ENCODE measurements at regions not wholly inside any gene's neighbourhood (a gene's known extent, or its start where the extent isn't known, plus 50 kb on each side); places are given as distances from the start of the nearest gene placed in this dataset.

GRCh38 chr5:163612358-163613149 is 107.1 kb downstream of the MAT2B start:
- Histone ChIP-seq H3K4me1 (ENCODE audit: insufficient read depth) (no peaks in the 10 kb centered on the region), H4K20me1 (ENCODE audit: insufficient read depth, poor library complexity, severe bottlenecking) (no peaks in the 10 kb centered on the region), H3K9me2 (replicated peaks; ENCODE audit: insufficient read depth) (no peaks in the 10 kb centered on the region), H3K4me3 (no peak overlapping the region), H3K9me3 (ENCODE audit: low read depth) (no peaks in the 10 kb centered on the region), H3K27ac (no peak overlapping the region), H3K36me3 (replicated peaks; ENCODE audit: insufficient read depth, low read depth) (no peaks in the 10 kb centered on the region), H3K79me2 (no peaks in the 10 kb centered on the region), H2AFZ (no peak overlapping the region), H3K4me2 (no peak overlapping the region), H3K27me3 (no peaks in the 10 kb centered on the region)
- WGBS (ENCODE audit: low lambda C conversion rate, missing lambda C conversion rate) = 81% methylated on average over 8 of the region's 8 CpGs
- TF ChIP-seq EZH2phosphoT487 (IDR thresholded peaks at IDR 0.05; ENCODE audit: low read depth, severe bottlenecking, unreplicated experiment) (no peak), CTCF (IDR thresholded peaks at IDR 0.05; ENCODE audit: poor library complexity) (no peak), EZH2 (IDR thresholded peaks at IDR 0.05; ENCODE audit: borderline replicate concordance) (no peak)
- no peak for DNase-seq (ENCODE audit: low spot score)

DNA sequence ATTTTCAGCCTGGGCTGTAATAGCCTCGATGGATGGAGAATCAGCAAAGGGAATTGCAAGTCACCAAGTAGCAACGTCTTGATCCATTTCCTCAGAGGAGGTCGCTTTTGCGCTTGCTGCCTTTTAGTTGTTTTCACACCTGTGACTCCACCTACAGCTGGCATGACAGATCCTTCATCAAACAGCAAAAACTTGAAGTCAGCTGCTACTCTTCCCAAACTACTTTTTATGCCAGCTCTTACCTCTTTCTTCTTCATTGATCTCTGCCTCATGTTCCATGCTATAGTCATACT is 107.7 kb downstream of the MAT2B start:
- no peaks in the 10 kb centered on the region for H4K20me1 ChIP-seq (ENCODE audit: insufficient read depth, poor library complexity, severe bottlenecking)
- H2AFZ ChIP-seq = no peak overlapping the region
- H3K36me3 ChIP-seq (replicated peaks; ENCODE audit: insufficient read depth, low read depth) = no peaks in the 10 kb centered on the region
- H3K4me2 ChIP-seq = no peak overlapping the region
- WGBS (ENCODE audit: low lambda C conversion rate, missing lambda C conversion rate) = 87% methylated on average over 4 of the region's 4 CpGs
- H3K4me3 ChIP-seq = no peak overlapping the region
- H3K79me2 ChIP-seq = no peaks in the 10 kb centered on the region
- no peak overlapping the region for H3K27ac ChIP-seq
- no peaks in the 10 kb centered on the region for H3K4me1 ChIP-seq (ENCODE audit: insufficient read depth)
- H3K9me2 ChIP-seq (replicated peaks; ENCODE audit: insufficient read depth) = no peaks in the 10 kb centered on the region
- no peak for TF ChIP-seq CTCF (IDR thresholded peaks at IDR 0.05; ENCODE audit: poor library complexity)
- TF ChIP-seq EZH2phosphoT487 (IDR thresholded peaks at IDR 0.05; ENCODE audit: low read depth, severe bottlenecking, unreplicated experiment) = no peak
- TF ChIP-seq EZH2 (IDR thresholded peaks at IDR 0.05; ENCODE audit: borderline replicate concordance) = no peak
- no peaks in the 10 kb centered on the region for H3K27me3 ChIP-seq
- H3K9me3 ChIP-seq (ENCODE audit: low read depth) = no peaks in the 10 kb centered on the region
- no peak for DNase-seq (ENCODE audit: low spot score)

DNA sequence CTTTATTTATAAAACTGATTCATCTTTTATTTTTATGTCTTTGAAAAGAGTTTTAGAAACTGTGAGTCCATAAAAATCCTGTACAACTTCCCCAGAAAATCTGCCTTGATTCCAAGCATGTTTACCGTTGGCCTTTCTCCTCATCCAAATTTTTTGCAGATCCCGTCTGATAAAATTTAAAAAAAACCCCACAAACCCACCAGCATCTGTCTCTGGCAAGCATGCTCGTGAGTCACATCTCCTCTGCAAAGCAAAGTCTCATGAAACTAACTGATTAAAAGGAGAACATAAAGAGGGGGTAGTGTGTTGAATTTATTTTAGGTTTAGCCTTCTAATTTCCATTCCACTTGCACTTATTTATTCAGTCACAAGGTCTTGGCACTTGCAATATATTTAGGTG is 109.4 kb downstream of the MAT2B start:
- H3K9me2 ChIP-seq (replicated peaks; ENCODE audit: insufficient read depth) = no peaks in the 10 kb centered on the region
- no peaks in the 10 kb centered on the region for H3K4me1 ChIP-seq (ENCODE audit: insufficient read depth)
- WGBS (ENCODE audit: low lambda C conversion rate, missing lambda C conversion rate) = 70% methylated on average over 3 of the region's 3 CpGs
- no peaks in the 10 kb centered on the region for H4K20me1 ChIP-seq (ENCODE audit: insufficient read depth, poor library complexity, severe bottlenecking)
- no peaks in the 10 kb centered on the region for H3K27me3 ChIP-seq
- H3K79me2 ChIP-seq = no peaks in the 10 kb centered on the region
- no peak for TF ChIP-seq EZH2phosphoT487 (IDR thresholded peaks at IDR 0.05; ENCODE audit: low read depth, severe bottlenecking, unreplicated experiment)
- no peak for TF ChIP-seq CTCF (IDR thresholded peaks at IDR 0.05; ENCODE audit: poor library complexity)
- TF ChIP-seq EZH2 (IDR thresholded peaks at IDR 0.05; ENCODE audit: borderline replicate concordance) = no peak
- no peaks in the 10 kb centered on the region for H3K9me3 ChIP-seq (ENCODE audit: low read depth)
- H3K36me3 ChIP-seq (replicated peaks; ENCODE audit: insufficient read depth, low read depth) = no peaks in the 10 kb centered on the region
- no peak overlapping the region for H3K4me2 ChIP-seq
- no peak overlapping the region for H3K27ac ChIP-seq
- DNase-seq (ENCODE audit: low spot score) = no peak
- no peak overlapping the region for H2AFZ ChIP-seq
- H3K4me3 ChIP-seq = no peak overlapping the region

All from hepatocyte (in vitro differentiated cells).